Thyroid gland (tissue), 4 donors: ENCODE measurements at regions not wholly inside any gene's neighbourhood (a gene's known extent, or its start where the extent isn't known, plus 50 kb on each side); places are given as distances from the start of the nearest gene placed in this dataset.

Experiments
- DNase-seq, 2 donors: peaks; one replicate each; pipeline ENCODE4 v3.0.0-alpha.2; 2019
- H3K27ac ChIP-seq, 3 donors: fragments of 200-600 bp; sonication (generic); 1 replicate in 2 of 3; 2 replicates in 1 of 3; pipeline ENCODE4 v1.5.1; 2016 to 2019; ENCODE audit warnings: mild to moderate bottlenecking in 1 of 3, moderate library complexity in 1 of 3
- H3K27me3 ChIP-seq: fragments of 200-600 bp; sonication (generic); one replicate; pipeline ENCODE4 v1.5.1; 2019
- H3K36me3 ChIP-seq, 2 donors: fragments of 200-600 bp; sonication (generic); one replicate each; pipeline ENCODE4 v1.5.1; 2016 to 2019
- H3K4me1 ChIP-seq, 2 donors: fragments of 200-600 bp; sonication (generic); one replicate each; pipeline ENCODE4 v1.5.1; 2017 to 2019
- H3K4me3 ChIP-seq, 3 donors: fragments of 200-600 bp; sonication (generic); replicated peaks in 1 of 3; 1 replicate in 2 of 3; 2 replicates in 1 of 3; pipeline ENCODE4 v1.5.1; 2016; ENCODE audit warnings: mild to moderate bottlenecking in 1 of 3
- H3K9me3 ChIP-seq: fragments of 200-600 bp; sonication (generic); one replicate; pipeline ENCODE4 v1.5.1; 2017
- POLR2A ChIP-seq, 2 donors: fragments of 450-650 bp; IDR thresholded peaks; one replicate each; pipeline ENCODE4 v1.6.1; 2017; ENCODE audit warnings: antibody characterized with exemption in 2 of 2, mild to moderate bottlenecking in 2 of 2, moderate library complexity in 1 of 2
- WGBS, 2 donors: methylation state at CpG; one replicate each; pipeline ENCODE4 v1.1.5; 2017; 5-methylcytosine and 5-hydroxymethylcytosine counted together
- intact Hi-C: fragments of 100-400 bp; cut with DNase I; formaldehyde crosslinking; loops from one replicate; pipeline ENCODE4 v1.15.1; 2023
- TF ChIP-seq, protein P1 (sequence below), 6 experiments: fragments of 200-600 bp in 3 of 6; fragments of 450-650 bp in 3 of 6; sonication (generic) in 3 of 6; IDR thresholded peaks; one replicate each; pipeline ENCODE4 v1.5.1; 2016 to 2019; ENCODE audit warnings: antibody characterized with exemption in 6 of 6, mild to moderate bottlenecking in 2 of 6, inconsistent platforms in 1 of 6, moderate library complexity in 1 of 6

DNA sequence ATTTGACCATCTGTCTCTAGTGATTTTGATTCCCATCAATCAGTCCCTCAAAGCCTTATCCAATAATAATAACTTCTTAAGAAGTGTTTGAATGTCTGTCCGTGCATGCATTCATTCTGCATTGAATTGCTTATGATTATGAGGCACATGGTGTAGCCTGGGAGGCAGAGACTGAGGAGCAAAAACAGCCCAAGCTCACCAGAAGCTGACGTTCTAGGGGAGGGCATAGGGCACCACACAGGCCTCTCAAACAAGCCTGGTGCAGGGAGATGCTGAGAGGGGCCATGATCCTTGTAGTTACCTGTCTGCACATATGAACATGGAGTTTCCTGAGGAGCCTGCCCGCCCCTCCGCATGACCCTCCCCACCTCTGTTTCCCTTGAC is 89.2 kb upstream of the POMGNT2 start:
- no peak overlapping the region for H3K27ac ChIP-seq
- no peaks in the 10 kb centered on the region for H3K36me3 ChIP-seq
- intact Hi-C loops, result no loop called here
- WGBS, 2 donors, result 86 to 92% methylated on average over 4 of the region's 4 CpGs
- DNase-seq, result no peak
- TF ChIP-seq POLR2A (IDR thresholded peaks at IDR 0.05), result no peak
- TF ChIP-seq, protein P1, sequence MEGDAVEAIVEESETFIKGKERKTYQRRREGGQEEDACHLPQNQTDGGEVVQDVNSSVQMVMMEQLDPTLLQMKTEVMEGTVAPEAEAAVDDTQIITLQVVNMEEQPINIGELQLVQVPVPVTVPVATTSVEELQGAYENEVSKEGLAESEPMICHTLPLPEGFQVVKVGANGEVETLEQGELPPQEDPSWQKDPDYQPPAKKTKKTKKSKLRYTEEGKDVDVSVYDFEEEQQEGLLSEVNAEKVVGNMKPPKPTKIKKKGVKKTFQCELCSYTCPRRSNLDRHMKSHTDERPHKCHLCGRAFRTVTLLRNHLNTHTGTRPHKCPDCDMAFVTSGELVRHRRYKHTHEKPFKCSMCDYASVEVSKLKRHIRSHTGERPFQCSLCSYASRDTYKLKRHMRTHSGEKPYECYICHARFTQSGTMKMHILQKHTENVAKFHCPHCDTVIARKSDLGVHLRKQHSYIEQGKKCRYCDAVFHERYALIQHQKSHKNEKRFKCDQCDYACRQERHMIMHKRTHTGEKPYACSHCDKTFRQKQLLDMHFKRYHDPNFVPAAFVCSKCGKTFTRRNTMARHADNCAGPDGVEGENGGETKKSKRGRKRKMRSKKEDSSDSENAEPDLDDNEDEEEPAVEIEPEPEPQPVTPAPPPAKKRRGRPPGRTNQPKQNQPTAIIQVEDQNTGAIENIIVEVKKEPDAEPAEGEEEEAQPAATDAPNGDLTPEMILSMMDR (IDR thresholded peaks at IDR 0.05), result no peak
- no peaks in the 10 kb centered on the region for H3K9me3 ChIP-seq
- no peaks in the 10 kb centered on the region for H3K27me3 ChIP-seq
- H3K4me1 ChIP-seq, result no peaks in the 10 kb centered on the region
- H3K4me3 ChIP-seq, result no peak overlapping the region

DNA sequence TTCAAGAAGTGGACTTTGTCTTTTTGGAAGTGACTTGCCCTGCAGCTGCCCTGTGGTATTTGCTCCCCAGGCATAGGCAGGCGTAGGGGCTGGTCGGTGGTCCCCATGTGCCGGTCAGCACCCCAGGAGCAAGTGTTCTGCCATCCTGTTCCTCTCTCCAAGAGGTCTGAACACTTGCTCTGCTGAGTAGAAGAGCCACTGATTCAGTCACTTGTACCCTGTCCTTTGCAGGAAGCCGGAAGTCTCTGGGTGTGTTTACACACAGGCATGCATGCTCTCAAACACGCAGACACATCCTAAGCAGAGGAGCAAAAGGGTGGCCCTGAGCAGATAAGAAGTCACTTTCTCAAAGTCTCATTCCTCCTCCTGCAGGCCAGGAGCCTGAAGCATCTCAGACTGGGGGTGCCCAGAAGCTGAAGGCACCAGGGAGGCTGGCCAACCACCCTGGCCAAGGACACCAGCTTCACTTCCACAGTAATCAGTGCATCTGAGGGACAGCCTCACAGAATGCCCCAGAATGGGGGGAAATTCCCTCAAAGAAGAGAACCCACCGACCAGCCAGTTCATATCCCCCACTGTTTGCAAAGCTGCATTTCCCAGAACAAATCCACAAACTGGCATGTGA is 88.7 kb upstream of the POMGNT2 start:
- Histone ChIP-seq H3K4me3 (no peak overlapping the region), H3K4me1 (no peaks in the 10 kb centered on the region), H3K27me3 (no peaks in the 10 kb centered on the region), H3K9me3 (no peaks in the 10 kb centered on the region), H3K27ac (no peak overlapping the region), H3K36me3 (no peaks in the 10 kb centered on the region)
- no peak for TF ChIP-seq POLR2A (IDR thresholded peaks at IDR 0.05)
- TF ChIP-seq, protein P1 (IDR thresholded peaks at IDR 0.05), result no peak
- DNase-seq, result no peak
- intact Hi-C loops, result no loop called here
- 68 to 79% methylated on average over 6 of the region's 6 CpGs for WGBS, 2 donors

GRCh38 chr3:43194069-43194468 is 88.2 kb upstream of the POMGNT2 start:
- H3K4me3 ChIP-seq, result no peak overlapping the region
- 81 to 93% methylated on average over 6 of the region's 6 CpGs for WGBS, 2 donors
- no peaks in the 10 kb centered on the region for H3K36me3 ChIP-seq
- TF ChIP-seq, protein P1 (IDR thresholded peaks at IDR 0.05), result no peak
- no peak for TF ChIP-seq POLR2A (IDR thresholded peaks at IDR 0.05)
- H3K27ac ChIP-seq, result no peak overlapping the region
- intact Hi-C loops, result no loop called here
- no peaks in the 10 kb centered on the region for H3K9me3 ChIP-seq
- no peaks in the 10 kb centered on the region for H3K4me1 ChIP-seq
- DNase-seq, result no peak
- H3K27me3 ChIP-seq, result no peaks in the 10 kb centered on the region

DNA sequence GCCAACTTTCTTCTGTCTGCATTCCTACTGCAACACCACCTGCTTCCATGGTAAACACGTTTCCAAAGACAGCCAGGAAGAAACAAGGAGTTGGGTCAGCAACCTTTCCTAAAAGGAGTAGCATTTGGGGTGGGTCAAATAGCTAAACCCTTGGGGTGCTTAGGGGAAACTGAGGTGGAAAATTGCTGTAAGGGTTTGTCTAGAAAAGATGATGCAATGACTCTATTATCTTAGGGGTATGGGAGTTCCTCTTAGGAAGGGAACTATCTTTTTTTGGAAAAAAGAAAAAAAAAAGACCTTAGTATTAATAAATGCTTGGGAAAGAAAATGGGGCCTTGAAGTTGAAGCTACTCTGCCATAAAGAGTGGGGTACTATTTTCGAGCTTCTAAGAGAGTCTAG is 86.1 kb upstream of the POMGNT2 start:
- no peak for DNase-seq

GRCh38 chr3:43191116-43191515 is 85.2 kb upstream of the POMGNT2 start:
- Histone ChIP-seq H3K9me3 (no peaks in the 10 kb centered on the region), H3K36me3 (no peaks in the 10 kb centered on the region), H3K27ac (no peak overlapping the region), H3K27me3 (no peaks in the 10 kb centered on the region), H3K4me3 (no peak overlapping the region), H3K4me1 (no peaks in the 10 kb centered on the region)
- DNase-seq, result no peak
- 83 to 91% methylated on average over 6 of the region's 6 CpGs for WGBS, 2 donors
- intact Hi-C loops, result no loop called here
- TF ChIP-seq, protein P1 (IDR thresholded peaks at IDR 0.05), result no peak
- TF ChIP-seq POLR2A (IDR thresholded peaks at IDR 0.05), result no peak

More for the DNA sequence above, 86.1 kb upstream of the POMGNT2 start:
- no peaks in the 10 kb centered on the region for H3K4me1 ChIP-seq
- no peak overlapping the region for H3K4me3 ChIP-seq
- TF ChIP-seq POLR2A (IDR thresholded peaks at IDR 0.05), result no peak
- TF ChIP-seq, protein P1 (IDR thresholded peaks at IDR 0.05), result no peak
- intact Hi-C loops, result no loop called here
- H3K27me3 ChIP-seq, result no peaks in the 10 kb centered on the region
- 30 to 37% methylated on average over 2 of the region's 2 CpGs for WGBS, 2 donors
- no peaks in the 10 kb centered on the region for H3K36me3 ChIP-seq
- no peaks in the 10 kb centered on the region for H3K9me3 ChIP-seq
- no peak overlapping the region for H3K27ac ChIP-seq
